GDM1 (cell line): ENCODE measurements at regions not wholly inside any gene's neighbourhood (a gene's known extent, or its start where the extent isn't known, plus 50 kb on each side); places are given as distances from the start of the nearest gene placed in this dataset.

Experiments used
- DNase-seq: peaks from one replicate; lab custom pipeline; 2025; lab: John Stamatoyannopoulos, UW

- no peak for DNase-seq
These were observed 411.8 kb downstream of the FBXO15 start for GRCh38 chr18:73735836-73736235.

GRCh38 chr18:73733806-73734314 is 413.8 kb downstream of the FBXO15 start:
- DNase-seq: no peak

- no peak for DNase-seq
These were observed 414.3 kb downstream of the FBXO15 start for GRCh38 chr18:73733376-73733775.

- DNase-seq: no peak
These were observed 419.0 kb downstream of the FBXO15 start for GRCh38 chr18:73728657-73729056.

GRCh38 chr18:73724958-73725357 is 422.7 kb downstream of the FBXO15 start:
- DNase-seq: no peak

DNA sequence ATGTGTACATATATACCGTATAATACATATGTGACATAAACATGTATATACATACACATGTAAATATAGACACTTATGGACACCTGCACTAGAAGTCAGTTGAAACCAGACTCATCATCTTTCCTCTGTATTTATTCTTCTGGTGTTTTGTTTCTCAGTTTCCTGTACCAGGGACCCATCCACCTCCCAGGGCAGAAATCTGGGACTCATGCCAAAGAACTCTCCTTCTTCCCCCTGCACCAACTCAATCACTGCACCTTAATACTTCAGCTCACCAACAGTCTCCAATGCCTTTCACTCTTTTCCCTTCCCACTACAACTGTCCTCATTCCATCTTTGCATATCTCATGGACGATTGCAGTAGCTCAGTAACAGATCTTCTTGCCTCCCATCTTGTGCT is 428.0 kb downstream of the FBXO15 start:
- DNase-seq: no peak

- DNase-seq: no peak
These were observed 430.1 kb downstream of the FBXO15 start for GRCh38 chr18:73717570-73717969.

- DNase-seq: no peak
These were observed 432.4 kb downstream of the FBXO15 start for GRCh38 chr18:73715210-73715670.

- no peak for DNase-seq
These were observed 433.2 kb downstream of the FBXO15 start for GRCh38 chr18:73714466-73714865.

GRCh38 chr18:73711256-73711655 is 436.4 kb downstream of the FBXO15 start:
- no peak for DNase-seq

DNA sequence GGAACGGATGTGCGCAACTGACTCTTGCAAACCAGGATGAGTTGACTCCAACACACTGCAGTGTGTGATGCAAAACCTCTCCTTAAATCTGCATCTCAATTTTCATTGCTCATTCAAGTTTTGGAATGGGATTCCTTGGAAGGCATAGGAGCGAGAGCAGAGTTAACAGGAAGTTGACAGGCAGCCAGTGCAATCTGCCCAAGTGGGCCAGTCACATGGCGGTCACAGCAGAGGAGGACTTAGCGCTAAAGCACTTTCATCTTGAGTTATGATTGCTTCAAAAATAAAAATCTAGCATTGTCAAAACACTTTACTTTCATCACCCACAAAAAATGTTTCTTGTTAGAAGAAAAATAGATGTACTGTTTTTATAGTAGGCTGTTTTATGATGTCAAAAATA is 439.0 kb downstream of the FBXO15 start:
- DNase-seq: no peak

DNA sequence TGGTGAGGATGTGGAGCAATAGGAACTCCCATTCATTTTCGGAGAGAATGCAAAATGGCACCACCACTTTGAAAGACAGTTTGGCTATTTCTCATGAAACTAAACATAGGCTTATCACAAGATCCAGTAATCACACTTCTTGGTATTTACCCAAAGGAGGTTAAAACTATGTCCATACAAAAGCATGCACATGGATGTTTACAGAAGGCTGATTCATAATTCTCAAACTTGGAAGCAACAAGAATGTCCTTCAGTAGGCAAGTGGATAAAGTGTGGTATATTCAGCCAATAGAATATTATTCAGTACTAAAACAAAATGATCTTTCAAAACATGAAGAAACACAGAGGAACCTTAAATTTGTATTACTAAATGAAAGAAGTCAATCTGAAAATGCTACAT is 440.6 kb downstream of the FBXO15 start:
- DNase-seq: no peak

- DNase-seq: no peak
These were observed 450.3 kb downstream of the FBXO15 start for GRCh38 chr18:73697353-73697752.

- DNase-seq: no peak
These were observed 450.9 kb downstream of the FBXO15 start for GRCh38 chr18:73696698-73697097.

DNA sequence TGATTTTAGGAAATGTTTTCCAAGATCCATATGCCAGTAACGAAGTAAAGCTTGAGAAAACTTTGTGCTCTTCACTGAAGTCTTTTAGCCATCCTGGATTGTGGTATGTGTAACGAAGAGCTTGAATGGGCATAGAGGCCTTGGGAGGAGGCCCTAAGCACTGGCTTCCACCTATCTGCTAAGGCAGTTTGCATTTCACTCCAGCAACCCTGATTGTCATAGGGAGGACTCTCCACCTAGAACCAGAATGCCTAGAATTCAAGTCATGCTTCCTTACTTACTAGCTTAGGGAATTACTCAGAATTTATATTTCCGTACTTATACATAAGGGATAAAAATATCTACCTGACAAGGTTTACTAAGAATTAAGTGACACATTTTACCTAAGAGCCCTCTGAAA is 451.5 kb downstream of the FBXO15 start:
- no peak for DNase-seq

DNA sequence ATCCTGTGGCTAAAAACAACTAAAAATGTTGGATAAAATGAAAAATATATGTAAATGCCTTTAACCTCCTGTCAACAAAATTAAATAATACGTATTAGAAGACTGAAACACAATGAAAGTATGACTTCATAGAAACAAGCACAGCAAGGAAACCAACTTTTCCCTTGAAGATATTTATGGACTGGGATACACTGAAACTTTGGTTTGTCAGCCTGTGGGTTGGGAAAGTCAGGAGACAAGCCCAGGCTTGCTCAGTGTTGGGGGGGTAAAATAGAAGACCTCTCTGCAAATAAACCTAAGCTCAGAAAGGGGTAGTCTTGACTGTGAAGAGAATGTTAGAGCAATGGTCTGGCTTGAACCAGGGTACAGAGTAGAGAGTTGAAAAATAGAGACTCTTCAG is 454.5 kb downstream of the FBXO15 start:
- DNase-seq: no peak

GRCh38 chr18:73691624-73692023 is 456.0 kb downstream of the FBXO15 start:
- DNase-seq: no peak

GRCh38 chr18:73691118-73691517 is 456.5 kb downstream of the FBXO15 start:
- no peak for DNase-seq

DNA sequence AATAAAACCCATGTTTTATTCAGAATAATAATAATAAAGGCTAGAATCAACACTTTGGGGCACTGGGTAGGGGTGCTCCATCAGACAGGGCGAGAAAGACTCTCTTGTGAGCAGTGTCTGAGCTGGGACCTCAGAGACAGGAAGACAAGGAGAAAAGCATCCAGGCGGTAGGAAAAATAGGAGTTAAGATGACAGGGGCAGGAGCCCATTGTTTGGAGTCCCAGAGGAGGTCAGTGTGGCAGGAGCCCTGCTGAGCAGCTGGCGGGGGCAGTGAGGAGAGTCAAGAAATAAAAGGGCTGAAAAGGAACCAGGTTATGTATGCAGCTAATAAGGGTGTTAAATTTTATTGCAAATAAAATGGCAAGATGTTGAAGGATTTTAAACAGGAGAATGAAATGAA is 457.4 kb downstream of the FBXO15 start:
- no peak for DNase-seq

DNA sequence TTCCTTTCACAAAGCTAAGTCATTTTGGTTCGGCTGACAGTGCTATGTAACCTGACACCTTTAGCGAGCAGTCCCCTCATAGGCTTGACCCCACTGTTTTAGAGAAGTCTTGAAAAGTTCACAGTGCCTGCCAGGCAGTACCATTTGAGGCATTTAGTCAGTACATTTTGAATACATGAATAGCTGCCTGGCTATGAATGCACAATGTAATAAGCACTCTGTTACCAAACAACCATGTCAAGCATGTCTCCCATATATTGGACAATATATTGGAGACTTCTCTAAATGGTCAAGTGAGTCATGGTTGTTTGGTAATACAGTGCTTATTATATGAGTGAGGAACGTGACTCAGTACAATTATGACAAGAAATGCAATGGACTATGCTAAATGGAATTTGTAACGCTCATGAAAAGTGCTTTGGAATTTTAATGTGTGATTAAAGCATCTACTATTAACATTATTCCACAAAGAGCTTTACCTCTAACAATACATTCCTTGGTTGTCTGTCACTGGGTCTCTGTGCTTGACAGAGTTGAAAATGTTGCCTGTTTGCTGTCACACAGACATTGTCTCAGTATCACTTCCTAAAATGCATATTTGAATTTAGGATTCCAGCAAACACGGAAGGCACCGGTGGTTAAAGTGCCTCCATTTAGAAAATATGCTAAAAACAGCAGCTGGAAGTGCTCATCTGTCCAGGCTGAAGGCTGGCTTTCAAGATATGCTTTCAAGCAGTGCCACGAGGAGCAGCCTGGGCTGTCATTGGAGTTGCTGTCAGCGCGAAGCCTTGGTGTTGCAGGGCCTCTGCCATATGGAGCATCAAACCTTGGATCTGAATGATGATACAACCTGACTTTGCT is 458.6 kb downstream of the FBXO15 start:
- DNase-seq: no peak

DNA sequence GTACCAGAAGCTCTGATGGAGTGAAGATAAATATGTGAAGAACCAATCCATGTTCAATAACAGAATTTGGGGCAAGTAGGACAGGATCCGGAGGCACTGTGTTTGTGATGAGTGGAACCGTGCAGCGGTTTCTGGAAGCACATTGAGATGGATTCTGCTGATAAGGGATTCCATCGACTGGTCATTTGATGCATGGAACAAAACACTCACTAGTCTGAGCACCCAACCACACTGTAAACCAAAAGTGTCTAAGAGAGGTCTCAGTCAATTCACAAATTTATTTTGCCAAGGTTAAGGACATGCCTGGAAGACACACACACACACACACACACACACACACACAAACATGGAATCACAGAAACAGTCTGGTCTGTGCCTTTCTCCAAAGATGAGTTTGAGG is 459.5 kb downstream of the FBXO15 start:
- no peak for DNase-seq

DNA sequence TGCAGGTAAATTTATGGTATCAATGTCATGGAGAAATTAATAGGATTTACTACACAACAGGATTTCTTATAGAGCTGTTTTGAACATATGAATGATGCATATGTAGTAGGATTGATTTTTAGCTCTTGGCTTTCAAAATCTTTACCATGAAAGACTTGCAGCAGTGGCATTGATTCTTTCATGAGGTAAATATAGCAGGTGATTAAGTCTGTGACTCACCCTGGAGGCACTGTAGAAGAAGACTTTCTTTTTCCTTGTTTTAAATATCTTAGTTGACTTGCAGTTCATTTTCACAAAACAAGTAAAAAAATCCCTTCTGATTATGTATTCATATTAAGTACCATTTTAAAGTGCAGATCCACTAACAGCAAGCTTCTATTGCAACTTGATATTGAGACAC is 463.0 kb downstream of the FBXO15 start:
- no peak for DNase-seq

GRCh38 chr18:73683409-73684238 is 464.0 kb downstream of the FBXO15 start:
- no peak for DNase-seq
